ENCODE measurements at regions not wholly inside any gene's neighbourhood (a gene's known extent, or its start where the extent isn't known, plus 50 kb on each side); places are given as distances from the start of the nearest gene placed in this dataset.

- TF ChIP-seq RAD21 (IDR thresholded peaks at IDR 0.05; ENCODE audit: low read depth) (no peak), EGR1 (IDR thresholded peaks at IDR 0.05) (no peak), CEBPB (IDR thresholded peaks at IDR 0.05) (no peak), TAF1 (IDR thresholded peaks at IDR 0.05; ENCODE audit: low read depth) (no peak), EP300 (IDR thresholded peaks at IDR 0.05; ENCODE audit: borderline replicate concordance) (no peak), YY1 (IDR thresholded peaks at IDR 0.05; ENCODE audit: low read depth) (no peak), MAX (IDR thresholded peaks at IDR 0.05) (no peak), REST (IDR thresholded peaks at IDR 0.05; ENCODE audit: low read depth) (no peak), TCF12 (IDR thresholded peaks at IDR 0.05; ENCODE audit: low read depth) (no peak), CREB1 (IDR thresholded peaks at IDR 0.05; ENCODE audit: low read depth) (no peak), USF1 (IDR thresholded peaks at IDR 0.05) (no peak), NFIC (IDR thresholded peaks at IDR 0.05) (no peak), ZBTB7A (IDR thresholded peaks at IDR 0.05; ENCODE audit: low read depth) (no peak), FOXM1 (IDR thresholded peaks at IDR 0.05; ENCODE audit: borderline replicate concordance, low read depth) (no peak)
Measured at GRCh38 chr3:168285506-168285905, 189.8 kb upstream of the GOLIM4 start.
